Activated T-cell treated with anti-CD3 and anti-CD28 coated beads for 1 hour (primary cell): ENCODE measurements at regions not wholly inside any gene's neighbourhood (a gene's known extent, or its start where the extent isn't known, plus 50 kb on each side); places are given as distances from the start of the nearest gene placed in this dataset.
"Not testable (repeated sequence)": the region's sequence is repeated elsewhere in the genome, so short reads cannot be mapped to it uniquely, and the experiment has no call there.

ENCODE experiments used
- DNase-seq: peaks from one replicate; pipeline ENCODE4 v3.0.0-alpha.2; 2020; ENCODE audit warnings: low read depth

DNA sequence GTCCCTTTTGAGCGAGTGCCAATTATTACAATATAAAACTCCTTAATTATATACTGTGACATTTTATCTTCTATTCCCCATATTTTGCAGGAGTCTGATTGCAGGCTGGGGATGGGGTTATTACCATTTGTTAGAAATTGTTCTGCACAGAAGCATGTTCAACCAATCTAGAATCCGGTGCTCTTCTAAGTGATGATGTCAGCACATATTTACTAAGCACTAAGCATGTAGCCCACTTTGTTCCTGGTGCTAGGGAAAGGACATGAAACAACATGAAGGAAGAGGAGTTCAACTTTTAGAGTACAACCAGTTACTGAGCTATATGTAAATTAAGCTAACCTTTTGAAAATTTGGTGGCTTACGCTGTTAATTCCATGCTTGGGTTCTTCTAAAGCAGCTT, 52.8 kb upstream of the IL1RAPL2 start:
- no peak for DNase-seq

DNA sequence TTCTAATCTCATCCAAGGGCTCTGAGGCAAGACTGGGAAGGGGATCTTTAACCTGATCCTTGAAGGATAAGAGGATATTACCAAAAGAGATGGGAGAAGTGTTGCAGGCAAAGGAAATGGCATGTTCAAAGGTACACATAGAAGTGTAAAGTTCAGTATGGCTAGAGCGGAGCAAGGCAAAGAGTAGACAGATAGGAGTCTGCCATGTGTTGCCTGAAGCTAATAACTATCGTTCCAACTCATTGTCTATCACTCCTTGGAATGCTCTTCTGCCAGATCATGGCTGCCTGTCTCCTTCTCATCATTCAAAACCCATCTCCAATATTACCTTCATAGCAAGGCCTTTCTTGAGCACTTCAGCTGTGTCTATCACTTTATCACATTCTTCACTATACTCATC, 55.2 kb upstream of the IL1RAPL2 start:
- no peak for DNase-seq

- DNase-seq = no peak
These were observed 63.5 kb upstream of the IL1RAPL2 start for GRCh38 chrX:104502460-104502859.

DNA sequence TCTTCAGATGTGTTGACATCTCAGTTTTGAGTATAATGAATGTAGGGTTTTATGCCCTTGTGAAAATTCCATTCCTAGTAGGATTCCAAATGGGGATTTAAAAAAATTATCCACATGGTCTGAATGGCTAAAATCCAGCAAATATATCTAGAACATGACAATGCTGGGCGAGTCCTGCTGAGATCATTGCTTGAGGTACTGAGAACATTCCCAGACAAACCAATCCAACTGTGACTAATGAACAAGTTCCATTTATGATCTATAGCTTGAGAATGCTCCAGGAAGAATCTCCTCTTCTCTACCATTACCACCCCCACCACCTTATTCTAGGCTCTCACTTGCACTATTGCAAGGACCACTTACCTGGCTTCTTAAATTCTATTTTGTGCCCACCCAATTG, 77.2 kb upstream of the IL1RAPL2 start:
- DNase-seq = no peak

DNA sequence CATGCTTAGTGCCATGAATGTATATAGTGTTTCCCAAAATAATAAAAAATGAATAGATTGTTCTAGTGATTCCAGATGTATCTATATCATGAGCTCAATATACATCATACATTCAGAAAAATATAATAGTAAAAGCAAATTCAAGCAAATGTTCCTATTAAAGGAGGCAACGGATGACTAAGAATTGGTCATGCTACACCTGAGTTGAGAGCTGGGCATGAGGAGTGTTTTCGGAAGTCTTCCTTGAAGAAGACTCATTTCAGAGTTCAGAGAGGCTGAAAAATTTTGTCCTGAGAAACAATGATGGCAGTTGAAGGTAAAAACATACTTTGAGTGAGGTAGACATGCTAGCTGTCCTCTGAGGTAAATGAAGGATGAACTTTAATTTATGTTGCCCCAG, 79.3 kb upstream of the IL1RAPL2 start:
- no peak for DNase-seq

DNA sequence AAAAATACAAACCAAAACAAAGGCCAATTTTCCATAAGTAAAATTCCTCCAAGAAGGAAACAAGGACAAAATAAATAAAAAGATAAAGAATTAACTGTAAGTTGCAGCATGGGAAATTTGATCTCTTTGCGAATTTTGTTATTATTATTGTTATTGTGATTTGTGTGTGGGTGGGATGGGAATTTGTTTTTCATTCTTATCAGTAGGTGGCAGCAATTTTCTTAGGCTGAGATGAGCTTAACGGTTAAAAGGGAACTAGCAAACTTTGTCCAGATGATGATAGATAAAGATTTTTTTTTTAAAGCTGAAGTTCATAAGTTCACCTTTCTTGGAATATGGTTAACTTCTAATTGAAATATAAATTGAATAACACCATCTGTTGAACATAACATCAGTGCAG, 83.2 kb upstream of the IL1RAPL2 start:
- no peak for DNase-seq

- no peak for DNase-seq
These were observed 96.2 kb upstream of the IL1RAPL2 start for GRCh38 chrX:104469771-104470170.

DNA sequence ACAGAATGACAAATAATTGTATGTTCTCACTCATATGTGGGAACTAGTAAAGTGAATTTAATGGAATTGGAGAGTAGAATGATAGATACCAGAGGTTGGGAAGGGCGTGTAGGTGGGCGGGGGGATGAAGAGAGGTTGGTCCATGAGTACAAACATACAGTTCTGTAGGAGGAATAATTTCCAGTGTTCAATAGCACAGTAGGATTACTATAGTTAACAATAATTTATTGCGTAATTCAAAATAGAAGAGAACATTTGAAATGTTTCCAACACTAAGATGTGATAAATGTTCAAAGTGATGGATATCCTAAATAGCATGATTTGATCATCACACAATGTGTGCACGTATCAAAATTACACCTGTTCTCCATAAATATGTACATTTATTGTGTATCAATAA, 106.2 kb upstream of the IL1RAPL2 start:
- DNase-seq = no peak

DNA sequence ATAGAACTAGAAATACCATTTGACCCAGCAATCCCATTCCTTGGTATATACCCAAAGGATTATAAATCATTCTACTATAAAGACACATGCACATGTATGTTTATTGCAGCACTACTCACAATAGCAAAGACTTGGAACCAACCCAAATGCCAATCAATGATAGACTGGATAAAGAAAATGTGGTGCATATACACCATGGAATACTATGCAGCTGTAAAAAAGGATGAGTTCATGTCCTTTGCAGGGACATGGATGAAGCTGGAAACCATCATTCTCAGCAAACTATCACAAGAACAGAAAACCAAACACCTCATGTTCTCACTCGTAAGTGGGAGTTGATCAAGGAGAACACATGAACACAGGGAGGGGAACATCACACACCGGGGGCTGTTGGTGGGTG, 108.9 kb upstream of the IL1RAPL2 start:
- not testable (repeated sequence) for DNase-seq

DNA sequence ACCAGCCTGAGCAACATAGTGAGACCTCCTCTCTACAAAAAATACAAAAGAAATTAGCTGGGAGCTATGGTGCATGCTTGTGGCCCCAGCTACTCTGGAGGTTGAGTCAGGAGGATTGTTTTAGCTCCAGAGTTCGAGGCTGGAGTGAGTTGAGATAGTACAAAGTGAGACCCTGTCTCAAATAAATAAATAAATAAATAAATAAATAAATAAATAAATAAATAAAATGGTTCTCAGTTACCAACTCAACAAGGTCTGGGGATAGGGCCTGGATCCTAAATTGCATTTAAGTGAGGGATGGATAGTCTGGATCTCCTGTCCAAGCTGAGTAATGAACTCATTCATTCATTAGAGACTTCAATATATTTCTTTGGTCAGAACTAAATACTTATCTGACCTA, 115.7 kb upstream of the IL1RAPL2 start:
- DNase-seq = no peak

DNA sequence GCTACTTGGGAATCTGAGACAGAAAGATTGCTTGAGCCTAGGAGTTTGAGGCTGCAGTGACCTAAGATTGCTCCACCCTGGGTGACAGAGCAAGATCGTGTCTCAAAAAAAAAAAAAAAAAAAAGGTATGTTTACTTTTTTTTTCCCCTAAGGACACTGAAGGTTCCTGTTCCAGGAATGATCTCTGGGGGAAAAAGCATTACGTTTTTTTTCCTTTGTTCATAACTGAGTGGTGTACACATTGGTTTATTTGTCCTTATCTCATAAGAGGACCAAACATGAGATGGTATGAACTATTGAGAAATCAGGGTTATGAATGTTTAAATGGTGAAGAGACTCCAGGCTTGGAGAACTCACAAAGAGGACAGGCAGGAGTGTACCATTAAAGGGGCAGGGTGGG, 120.4 kb upstream of the IL1RAPL2 start:
- DNase-seq = no peak

DNA sequence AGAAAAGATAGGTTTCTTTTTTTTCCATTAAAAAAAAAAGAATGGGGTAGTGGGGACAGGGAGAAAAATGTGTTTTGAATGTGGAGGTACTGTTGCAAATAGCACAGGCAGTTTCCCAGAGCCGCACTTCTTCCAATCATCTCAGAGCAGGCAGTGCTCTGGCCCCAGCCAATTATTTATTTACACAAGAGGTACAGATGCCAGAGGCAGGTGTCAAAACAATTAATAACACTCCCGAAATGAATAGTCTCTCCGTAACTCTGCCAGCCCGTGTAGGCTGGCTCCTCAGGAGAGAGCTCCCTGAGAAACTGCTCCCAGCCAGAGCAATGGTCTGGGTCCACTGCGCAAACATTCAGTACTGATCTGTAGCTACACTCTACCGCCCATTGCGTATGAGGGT, 130.8 kb upstream of the IL1RAPL2 start:
- no peak for DNase-seq

DNA sequence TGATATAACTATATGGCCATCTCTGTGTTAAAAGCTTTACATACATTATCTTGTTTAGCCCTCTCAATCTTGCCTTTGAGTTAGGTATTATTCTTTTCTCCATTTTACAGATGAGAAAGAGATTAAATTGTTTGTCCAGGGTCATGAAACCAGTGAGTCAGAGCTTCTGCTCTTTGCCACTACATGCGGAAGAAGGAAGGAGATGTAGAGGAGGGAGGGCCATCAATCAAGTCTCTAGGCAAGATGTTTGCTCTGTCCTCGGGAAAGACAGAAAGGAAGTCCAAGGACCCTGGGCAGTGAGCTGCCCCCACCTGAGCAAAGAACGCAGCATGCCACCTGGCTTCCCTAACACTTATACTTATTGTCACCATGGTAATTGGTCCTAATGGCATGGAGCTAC, 133.7 kb upstream of the IL1RAPL2 start:
- DNase-seq = no peak

- no peak for DNase-seq
These were observed 135.3 kb upstream of the IL1RAPL2 start for GRCh38 chrX:104430742-104431119.

DNA sequence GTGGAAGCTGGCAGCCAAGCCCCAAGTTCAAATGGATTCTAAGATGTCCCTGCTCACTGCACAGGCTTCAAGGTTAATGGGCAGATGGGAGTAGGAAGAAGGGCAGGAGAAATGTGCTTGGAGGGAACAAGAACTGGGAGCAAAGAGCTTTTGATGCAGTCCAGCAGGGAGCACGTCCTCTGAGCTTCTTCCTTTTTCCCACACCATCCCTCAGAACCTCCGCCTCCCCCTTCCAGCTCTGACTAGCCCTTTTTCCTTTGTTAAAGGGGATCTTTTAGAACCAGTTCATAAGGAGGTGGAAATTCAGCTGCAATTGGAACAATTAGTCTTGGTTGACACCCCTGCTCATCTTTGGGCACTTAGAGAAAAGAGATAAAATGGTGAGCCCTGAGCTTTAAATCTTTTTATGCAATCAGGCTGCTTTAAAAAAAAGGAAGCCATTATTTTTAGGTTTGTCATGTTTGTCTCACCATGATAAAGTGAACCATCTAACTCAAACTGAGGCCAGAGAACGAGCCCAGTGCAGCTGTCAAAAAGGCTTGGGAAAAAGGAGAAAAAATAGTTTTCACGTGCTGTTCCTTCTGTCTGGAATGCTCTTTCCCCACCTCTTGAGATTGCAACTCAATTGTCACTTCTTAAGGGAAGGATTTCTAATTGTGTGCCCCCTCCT, 135.8 kb upstream of the IL1RAPL2 start:
- no peak for DNase-seq

GRCh38 chrX:104428231-104428630, 137.8 kb upstream of the IL1RAPL2 start:
- DNase-seq = no peak

GRCh38 chrX:104427693-104428092, 138.3 kb upstream of the IL1RAPL2 start:
- DNase-seq = no peak

DNA sequence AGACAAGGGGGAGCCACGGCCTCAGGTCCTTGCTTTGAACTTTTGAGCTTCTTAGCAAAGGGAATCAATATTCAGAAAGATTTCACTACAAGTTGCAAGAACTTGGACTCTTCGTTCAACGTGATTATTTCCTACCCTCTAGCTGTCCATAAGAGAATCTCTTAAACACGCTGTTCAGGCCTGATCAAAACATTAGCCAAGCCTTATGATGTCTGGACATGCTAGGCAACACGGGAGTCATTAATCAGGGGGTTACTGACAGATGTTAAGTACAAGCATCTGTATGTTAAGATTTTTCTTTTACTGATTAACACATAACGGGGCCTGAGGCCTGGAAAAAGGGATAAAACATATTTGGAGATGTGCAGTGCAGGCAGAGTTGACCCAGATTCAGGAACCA, 138.9 kb upstream of the IL1RAPL2 start:
- no peak for DNase-seq

- no peak for DNase-seq
These were observed 145.1 kb upstream of the IL1RAPL2 start for GRCh38 chrX:104420907-104421306.

GRCh38 chrX:104419926-104420325, 146.1 kb upstream of the IL1RAPL2 start:
- DNase-seq = no peak

DNA sequence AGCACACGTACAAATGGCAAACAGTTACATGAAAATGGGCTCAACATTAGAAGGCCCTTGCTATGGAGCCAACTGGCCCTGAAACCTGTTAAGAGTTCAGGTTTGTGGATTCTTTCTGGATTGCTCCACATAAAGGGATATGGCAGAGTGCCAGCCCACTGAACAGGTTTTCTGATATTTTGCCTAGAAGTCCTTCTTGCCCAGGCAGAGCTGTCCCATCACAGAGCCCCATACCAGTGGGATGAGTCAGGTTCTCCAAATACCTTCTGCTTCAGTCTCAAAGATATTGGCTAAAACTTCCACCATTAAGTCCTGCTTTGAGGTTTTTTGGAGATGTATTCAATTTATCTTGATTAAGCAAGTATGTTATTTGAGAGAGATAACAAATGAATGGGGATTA, 146.8 kb upstream of the IL1RAPL2 start:
- DNase-seq = no peak

DNA sequence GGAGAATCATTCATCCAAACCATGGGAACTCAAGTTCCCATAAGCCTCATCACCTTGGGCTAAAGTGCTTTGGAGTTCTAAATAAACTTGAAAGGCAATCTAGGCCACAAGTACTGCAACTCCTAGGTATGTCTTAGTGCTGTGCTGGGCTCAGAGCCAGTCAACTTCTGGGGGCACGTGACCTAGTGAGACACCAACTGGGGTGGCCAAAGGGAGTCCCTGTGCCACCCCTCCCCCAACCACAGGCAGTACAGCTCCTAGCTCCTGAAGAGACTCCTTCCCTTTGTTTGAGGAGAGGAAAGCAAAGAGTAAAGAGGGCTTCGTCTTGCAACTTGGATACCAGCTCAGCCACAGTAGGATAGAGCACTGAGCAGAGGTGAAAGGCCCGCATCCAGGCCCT, 154.2 kb upstream of the IL1RAPL2 start:
- DNase-seq = no peak

- DNase-seq = no peak
These were observed 145.7 kb upstream of the ESX1 start for GRCh38 chrX:104400387-104400786.

DNA sequence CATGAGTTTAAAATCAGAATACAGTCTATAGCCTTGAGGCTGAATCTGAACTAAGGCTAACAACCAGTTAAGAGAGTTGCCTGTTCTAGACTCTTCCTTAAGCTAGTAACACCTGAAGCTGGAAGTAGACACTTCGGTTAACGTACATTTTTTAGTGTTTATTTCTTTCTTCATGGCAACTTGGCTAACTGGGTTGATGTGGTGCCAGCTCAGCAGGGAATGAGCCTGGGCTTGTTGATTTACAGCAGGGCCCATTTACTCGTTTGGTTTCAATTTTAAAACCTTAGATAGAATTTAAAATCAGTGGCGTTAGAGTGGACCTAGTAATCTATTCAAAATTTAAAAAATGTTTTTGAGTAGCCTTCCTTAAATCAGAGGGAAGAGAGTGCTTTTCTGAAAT, 137.6 kb upstream of the ESX1 start:
- DNase-seq = no peak

DNA sequence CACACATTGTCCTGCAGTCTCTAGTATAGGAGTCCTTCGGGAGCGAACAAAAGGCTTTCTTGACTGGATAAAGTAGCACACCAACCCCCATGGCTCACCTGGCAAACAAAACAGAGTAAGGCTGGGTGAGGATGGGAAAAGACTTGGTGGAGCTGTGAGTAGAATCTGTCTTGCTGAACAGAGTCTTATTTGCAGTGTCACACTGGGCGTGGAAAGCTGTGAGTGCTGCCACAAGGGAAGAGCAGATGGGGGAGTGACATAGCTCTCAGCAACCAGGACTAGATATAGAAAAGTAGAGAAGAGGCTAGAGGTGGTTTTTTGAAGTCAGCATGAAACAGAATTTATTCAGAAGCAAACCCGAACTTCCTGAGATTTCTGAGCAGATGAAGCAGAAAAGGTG, 137.2 kb upstream of the ESX1 start:
- no peak for DNase-seq
